Endothelial cell of umbilical vein (primary cell): ENCODE measurements at regions not wholly inside any gene's neighbourhood (a gene's known extent, or its start where the extent isn't known, plus 50 kb on each side); places are given as distances from the start of the nearest gene placed in this dataset.

Experiments used
- EZH2 ChIP-seq: IDR thresholded peaks from 2 replicates; pipeline ENCODE4 v1.6.1; 2012; ENCODE audit warnings: borderline replicate concordance, low read depth, mild to moderate bottlenecking, moderate library complexity, low read length, inconsistent platforms; ENCODE audit not compliant: severe bottlenecking
- FOS ChIP-seq: IDR thresholded peaks from 2 replicates; pipeline ENCODE4 v1.6.1; 2011; ENCODE audit warnings: mild to moderate bottlenecking, low read length, moderate library complexity, borderline replicate concordance; ENCODE audit not compliant: insufficient read depth
- GATA2 ChIP-seq: IDR thresholded peaks from 2 replicates; pipeline ENCODE4 v1.7.0; 2011; ENCODE audit warnings: low read depth, mild to moderate bottlenecking, moderate library complexity, mixed read lengths, low read length; ENCODE audit not compliant: insufficient read length, insufficient read depth
- JUN ChIP-seq: IDR thresholded peaks from 2 replicates; pipeline ENCODE4 v1.6.1; 2011; ENCODE audit warnings: borderline replicate concordance, low read depth; ENCODE audit not compliant: insufficient read length, insufficient read depth
- POLR2A ChIP-seq: IDR thresholded peaks from 2 replicates; pipeline ENCODE4 v1.6.1; 2012; ENCODE audit warnings: low read depth, mild to moderate bottlenecking, control low read depth, low read length
- POLR2AphosphoS5 ChIP-seq: IDR thresholded peaks from 2 replicates; pipeline ENCODE4 v1.6.1; 2012; ENCODE audit warnings: low read depth, mild to moderate bottlenecking, control low read depth, low read length, moderate library complexity; ENCODE audit not compliant: insufficient read depth
- TF ChIP-seq, protein P1 (sequence below), 2 donors: IDR thresholded peaks; 1 replicate in 1 of 2; 2 replicates in 1 of 2; pipeline ENCODE4 v1.5.1; 2011; ENCODE audit warnings: low read length in 2 of 2, mild to moderate bottlenecking in 2 of 2, moderate library complexity in 2 of 2, control low read depth in 1 of 2, inconsistent platforms in 1 of 2, low read depth in 1 of 2; ENCODE audit not compliant: insufficient read depth in 1 of 2; ENCODE audit errors: extremely low read depth in 1 of 2
- TF ChIP-seq, protein P2 (sequence below): IDR thresholded peaks from 2 replicates; pipeline ENCODE4 v1.6.1; 2011; ENCODE audit not compliant: insufficient read depth, insufficient read length

DNA sequence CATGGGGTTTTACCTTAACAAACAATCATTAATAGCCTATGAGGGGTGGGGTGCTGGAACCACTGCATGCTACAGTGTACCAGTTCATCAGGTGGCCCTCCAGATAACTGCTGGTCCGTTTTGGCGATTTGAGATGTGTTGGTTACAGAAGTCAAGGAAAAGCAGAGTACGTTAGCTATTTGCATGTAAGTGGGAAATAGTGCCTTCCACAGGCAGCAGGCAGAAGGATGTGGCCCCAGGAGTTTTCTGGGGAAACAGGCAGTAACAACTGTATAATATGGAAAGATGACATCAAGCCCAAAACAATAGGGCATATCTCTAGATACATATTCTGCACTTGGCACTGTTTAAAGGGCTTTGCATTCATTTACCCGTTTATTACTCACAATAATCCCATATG is 245.7 kb downstream of the COL4A1 start:
- TF ChIP-seq EZH2 (no peak), POLR2AphosphoS5 (no peak), POLR2A (no peak), JUN (no peak), FOS (no peak), GATA2 (no peak)
- TF ChIP-seq, protein P1, sequence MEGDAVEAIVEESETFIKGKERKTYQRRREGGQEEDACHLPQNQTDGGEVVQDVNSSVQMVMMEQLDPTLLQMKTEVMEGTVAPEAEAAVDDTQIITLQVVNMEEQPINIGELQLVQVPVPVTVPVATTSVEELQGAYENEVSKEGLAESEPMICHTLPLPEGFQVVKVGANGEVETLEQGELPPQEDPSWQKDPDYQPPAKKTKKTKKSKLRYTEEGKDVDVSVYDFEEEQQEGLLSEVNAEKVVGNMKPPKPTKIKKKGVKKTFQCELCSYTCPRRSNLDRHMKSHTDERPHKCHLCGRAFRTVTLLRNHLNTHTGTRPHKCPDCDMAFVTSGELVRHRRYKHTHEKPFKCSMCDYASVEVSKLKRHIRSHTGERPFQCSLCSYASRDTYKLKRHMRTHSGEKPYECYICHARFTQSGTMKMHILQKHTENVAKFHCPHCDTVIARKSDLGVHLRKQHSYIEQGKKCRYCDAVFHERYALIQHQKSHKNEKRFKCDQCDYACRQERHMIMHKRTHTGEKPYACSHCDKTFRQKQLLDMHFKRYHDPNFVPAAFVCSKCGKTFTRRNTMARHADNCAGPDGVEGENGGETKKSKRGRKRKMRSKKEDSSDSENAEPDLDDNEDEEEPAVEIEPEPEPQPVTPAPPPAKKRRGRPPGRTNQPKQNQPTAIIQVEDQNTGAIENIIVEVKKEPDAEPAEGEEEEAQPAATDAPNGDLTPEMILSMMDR (IDR thresholded peaks at IDR 0.05; ENCODE audit: extremely low read depth in 1 of 2, insufficient read depth in 1 of 2, low read depth in 1 of 2, low read length in 2 of 2) = no peak
- TF ChIP-seq, protein P2, sequence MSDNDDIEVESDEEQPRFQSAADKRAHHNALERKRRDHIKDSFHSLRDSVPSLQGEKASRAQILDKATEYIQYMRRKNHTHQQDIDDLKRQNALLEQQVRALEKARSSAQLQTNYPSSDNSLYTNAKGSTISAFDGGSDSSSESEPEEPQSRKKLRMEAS = no peak
